PC-3 (cell line): ENCODE measurements at regions not wholly inside any gene's neighbourhood (a gene's known extent, or its start where the extent isn't known, plus 50 kb on each side); places are given as distances from the start of the nearest gene placed in this dataset.

Experiments used
- EZH2 ChIP-seq: fragments of 300-600 bp; sonication (generic); IDR thresholded peaks from one replicate; pipeline ENCODE4 v1.6.1; 2017; ENCODE audit warnings: antibody characterized with exemption, mild to moderate bottlenecking, low read length; ENCODE audit not compliant: unreplicated experiment
- EZH2phosphoT487 ChIP-seq: fragments of 300-600 bp; sonication (generic); IDR thresholded peaks from 2 replicates; pipeline ENCODE4 v1.6.1; 2018; ENCODE audit warnings: mild to moderate bottlenecking, antibody characterized with exemption, low read length, borderline replicate concordance
- TF ChIP-seq, protein P1 (sequence below): fragments of 300-600 bp; sonication (generic); conservative IDR thresholded peaks from 2 replicates; pipeline ENCODE4 v1.5.1; 2017; ENCODE audit warnings: antibody characterized with exemption, low read depth, mild to moderate bottlenecking, low read length

GRCh38 chr4:11299016-11299415 is 129.7 kb downstream of the HS3ST1 start:
- TF ChIP-seq, protein P1, sequence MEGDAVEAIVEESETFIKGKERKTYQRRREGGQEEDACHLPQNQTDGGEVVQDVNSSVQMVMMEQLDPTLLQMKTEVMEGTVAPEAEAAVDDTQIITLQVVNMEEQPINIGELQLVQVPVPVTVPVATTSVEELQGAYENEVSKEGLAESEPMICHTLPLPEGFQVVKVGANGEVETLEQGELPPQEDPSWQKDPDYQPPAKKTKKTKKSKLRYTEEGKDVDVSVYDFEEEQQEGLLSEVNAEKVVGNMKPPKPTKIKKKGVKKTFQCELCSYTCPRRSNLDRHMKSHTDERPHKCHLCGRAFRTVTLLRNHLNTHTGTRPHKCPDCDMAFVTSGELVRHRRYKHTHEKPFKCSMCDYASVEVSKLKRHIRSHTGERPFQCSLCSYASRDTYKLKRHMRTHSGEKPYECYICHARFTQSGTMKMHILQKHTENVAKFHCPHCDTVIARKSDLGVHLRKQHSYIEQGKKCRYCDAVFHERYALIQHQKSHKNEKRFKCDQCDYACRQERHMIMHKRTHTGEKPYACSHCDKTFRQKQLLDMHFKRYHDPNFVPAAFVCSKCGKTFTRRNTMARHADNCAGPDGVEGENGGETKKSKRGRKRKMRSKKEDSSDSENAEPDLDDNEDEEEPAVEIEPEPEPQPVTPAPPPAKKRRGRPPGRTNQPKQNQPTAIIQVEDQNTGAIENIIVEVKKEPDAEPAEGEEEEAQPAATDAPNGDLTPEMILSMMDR: no peak
- no peak for TF ChIP-seq EZH2
- TF ChIP-seq EZH2phosphoT487: no peak
